ENCODE measurements at regions not wholly inside any gene's neighbourhood (a gene's known extent, or its start where the extent isn't known, plus 50 kb on each side); places are given as distances from the start of the nearest gene placed in this dataset.
"Not testable (repeated sequence)": the region's sequence is repeated elsewhere in the genome, so short reads cannot be mapped to it uniquely, and the experiment has no call there.

GRCh38 chr5:63894690-63895089, 67.6 kb downstream of the HTR1A start:
- DNase-seq: no peak

- no peak for DNase-seq
Observed at GRCh38 chr5:63878788-63879187, 83.5 kb downstream of the HTR1A start.

GRCh38 chr5:63877961-63878360, 84.3 kb downstream of the HTR1A start:
- no peak for DNase-seq

- no peak for DNase-seq
Observed at GRCh38 chr5:63860379-63860778, 101.9 kb downstream of the HTR1A start.

- DNase-seq: no peak
Observed at GRCh38 chr5:63854076-63854475, 108.2 kb downstream of the HTR1A start.

GRCh38 chr5:63843190-63843589, 119.1 kb downstream of the HTR1A start:
- DNase-seq: no peak

GRCh38 chr5:63837437-63837836, 124.8 kb downstream of the HTR1A start:
- no peak for DNase-seq

GRCh38 chr5:63831381-63831780, 130.9 kb downstream of the HTR1A start:
- DNase-seq: no peak

- DNase-seq: no peak
Observed at GRCh38 chr5:63825984-63826383, 136.3 kb downstream of the HTR1A start.

GRCh38 chr5:63823583-63823982, 138.7 kb downstream of the HTR1A start:
- no peak for DNase-seq

- DNase-seq: no peak
Observed at GRCh38 chr5:63822614-63823013, 139.6 kb downstream of the HTR1A start.

- DNase-seq: no peak
Observed at GRCh38 chr5:63820577-63820976, 141.7 kb downstream of the HTR1A start.

- no peak for DNase-seq
Observed at GRCh38 chr5:63812693-63813092, 149.6 kb downstream of the HTR1A start.

GRCh38 chr5:63811961-63812360, 150.3 kb downstream of the HTR1A start:
- no peak for DNase-seq

- no peak for DNase-seq
Observed at GRCh38 chr5:63811286-63811685, 151.0 kb downstream of the HTR1A start.

GRCh38 chr5:63805151-63805550, 157.1 kb downstream of the HTR1A start:
- no peak for DNase-seq

GRCh38 chr5:63803165-63803564, 159.1 kb downstream of the HTR1A start:
- DNase-seq: no peak

- DNase-seq: no peak
Observed at GRCh38 chr5:63794979-63795378, 167.3 kb downstream of the HTR1A start.

- no peak for DNase-seq
Observed at GRCh38 chr5:63794296-63794695, 167.9 kb downstream of the HTR1A start.

GRCh38 chr5:63774939-63775338, 187.3 kb downstream of the HTR1A start:
- DNase-seq: no peak

GRCh38 chr5:63768221-63768620, 194.0 kb downstream of the HTR1A start:
- DNase-seq: no peak

- DNase-seq: no peak
Observed at GRCh38 chr5:63760965-63761364, 201.3 kb downstream of the HTR1A start.

GRCh38 chr5:63743096-63743798, 219.0 kb downstream of the HTR1A start:
- DNase-seq: no peak

- not testable (repeated sequence) for DNase-seq
Observed at GRCh38 chr5:63732880-63733279, 229.4 kb downstream of the HTR1A start.

GRCh38 chr5:63727583-63727982, 234.7 kb downstream of the HTR1A start:
- DNase-seq: no peak

Data from stimulated activated CD4-positive, alpha-beta T cell treated with anti-CD3 and anti-CD28 coated beads, Interleukin-15, amount 100 ng/mL, for 24 hours (primary cell).